ENCODE measurements at regions not wholly inside any gene's neighbourhood (a gene's known extent, or its start where the extent isn't known, plus 50 kb on each side); places are given as distances from the start of the nearest gene placed in this dataset.

DNA sequence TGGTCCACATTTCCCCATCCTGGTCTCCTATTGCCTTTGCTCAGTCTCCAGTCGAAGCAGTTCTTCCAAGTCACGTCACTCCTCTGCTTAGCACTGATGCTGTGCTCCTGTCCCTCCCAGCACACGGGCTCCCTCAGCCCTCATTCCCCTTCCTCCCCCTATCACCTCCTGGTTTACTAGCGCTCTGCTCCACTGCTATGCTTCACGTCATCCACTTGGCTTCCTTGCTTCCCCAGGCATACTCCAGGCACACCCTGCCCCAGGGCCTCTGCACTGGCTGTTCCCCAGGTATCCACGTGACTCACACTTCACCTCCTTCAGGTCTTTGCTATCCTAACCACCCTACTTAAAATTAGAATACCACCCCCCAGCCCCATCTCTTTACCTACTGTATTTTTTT is 269.3 kb downstream of the GLI2 start:
- no peak for DNase-seq

DNA sequence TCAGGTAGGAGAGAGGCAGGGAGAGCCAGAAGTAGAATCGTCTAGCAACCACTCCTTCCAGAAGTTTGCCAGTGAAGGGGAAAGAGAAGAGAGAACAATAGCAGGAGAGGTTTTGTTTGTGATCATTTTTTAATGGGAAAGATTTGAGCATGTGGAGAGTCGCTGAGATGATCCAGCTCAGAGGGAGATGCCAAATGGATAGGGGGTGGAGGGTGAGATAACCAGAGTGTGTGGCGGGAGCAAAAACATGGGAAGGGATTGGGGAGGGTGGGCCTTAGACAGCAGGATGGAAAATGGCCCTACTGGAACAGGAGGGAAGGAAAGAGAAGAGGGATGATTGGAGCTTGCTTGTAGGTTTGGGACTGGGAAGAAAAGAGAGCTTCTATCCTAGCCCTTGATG is 269.8 kb downstream of the GLI2 start:
- DNase-seq = no peak

DNA sequence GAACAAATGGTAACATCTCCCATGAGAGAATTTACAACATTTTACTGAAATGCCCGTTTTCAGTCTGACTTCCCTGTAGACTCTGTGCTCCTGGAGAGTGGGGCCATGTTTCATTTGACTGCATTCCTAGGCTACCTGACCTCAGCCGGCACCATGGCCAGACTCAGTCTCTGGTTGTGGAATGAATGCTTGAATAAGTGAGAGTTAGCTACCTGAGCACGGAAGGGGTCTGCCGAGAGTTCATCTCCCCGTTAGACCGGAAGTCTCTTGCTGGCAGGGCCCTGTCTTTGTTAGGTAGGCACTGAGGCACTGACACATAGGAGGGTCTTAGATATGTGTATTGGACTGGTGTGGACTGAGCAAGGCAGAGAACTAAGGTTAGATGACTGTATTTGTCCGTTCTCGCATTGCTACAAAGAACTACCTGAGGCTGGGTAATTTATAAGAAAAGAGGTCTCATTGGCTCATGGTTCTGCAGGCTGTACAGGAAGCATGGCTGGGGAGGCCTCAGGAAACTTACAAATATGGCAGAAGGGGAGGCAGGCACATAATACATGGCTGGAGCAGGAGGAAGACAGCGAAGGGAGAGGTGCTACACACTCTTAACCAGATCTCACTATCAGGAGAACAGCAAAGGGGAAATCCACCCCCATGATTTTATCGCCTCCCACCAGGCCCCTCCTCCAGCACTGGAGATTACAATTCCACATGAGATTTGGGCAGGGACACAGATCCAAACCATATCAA is 271.2 kb downstream of the GLI2 start:
- DNase-seq = no peak

DNA sequence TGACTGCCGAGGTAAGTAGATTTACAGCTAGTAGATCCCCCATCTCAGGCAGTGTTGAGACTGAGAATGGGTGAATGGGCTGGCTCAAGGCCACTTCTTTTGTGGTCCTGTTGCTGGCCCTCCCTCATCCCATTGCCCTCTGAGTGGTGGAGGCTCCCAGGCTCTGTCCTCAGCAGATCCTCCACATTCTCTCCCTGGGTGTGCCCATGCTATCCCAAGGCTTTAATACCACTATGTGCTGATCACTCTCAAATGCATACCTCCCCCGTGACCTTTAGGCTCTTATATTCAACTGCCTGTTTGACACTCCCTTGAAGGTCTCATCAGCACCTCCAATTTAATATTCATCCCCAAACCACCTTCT is 271.8 kb downstream of the GLI2 start:
- DNase-seq = no peak

DNA sequence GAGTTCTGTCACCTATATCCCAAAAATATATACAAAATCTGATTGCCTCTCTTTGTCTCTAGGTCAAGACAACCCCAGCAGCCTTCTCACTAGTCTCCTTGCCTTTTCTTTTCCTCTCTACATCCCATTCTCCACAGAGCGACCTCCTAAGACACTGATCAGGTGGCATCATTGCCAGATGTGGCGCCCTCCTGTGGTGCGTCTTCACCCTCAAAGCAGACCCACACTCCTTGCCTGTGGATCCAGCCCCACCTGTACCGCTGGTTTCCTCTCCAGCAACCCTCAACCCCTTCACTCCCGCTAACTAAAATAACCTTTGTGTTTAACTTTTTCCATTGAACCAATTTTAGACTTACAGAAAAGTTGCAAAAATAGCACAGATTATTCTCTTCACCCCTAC is 273.3 kb downstream of the GLI2 start:
- no peak for DNase-seq

DNA sequence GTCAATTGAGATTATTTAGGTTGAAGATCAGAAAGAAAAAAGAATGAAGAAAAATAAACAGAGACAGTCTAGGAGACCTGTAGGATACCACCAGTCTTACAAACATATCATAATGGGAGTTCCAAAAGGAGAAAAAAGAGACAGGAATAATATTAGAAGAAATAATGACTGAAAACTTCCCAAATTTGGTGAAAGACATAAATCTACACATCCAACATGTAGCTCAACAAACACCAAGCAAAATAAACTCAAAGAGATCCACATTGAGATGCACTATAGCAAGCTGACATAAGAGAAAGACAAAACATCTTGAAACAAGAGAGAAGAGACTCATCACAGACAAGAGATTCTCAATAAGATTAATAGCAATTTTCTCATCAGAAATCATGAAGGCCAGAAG is 274.0 kb downstream of the TFCP2L1 start:
- DNase-seq = no peak

DNA sequence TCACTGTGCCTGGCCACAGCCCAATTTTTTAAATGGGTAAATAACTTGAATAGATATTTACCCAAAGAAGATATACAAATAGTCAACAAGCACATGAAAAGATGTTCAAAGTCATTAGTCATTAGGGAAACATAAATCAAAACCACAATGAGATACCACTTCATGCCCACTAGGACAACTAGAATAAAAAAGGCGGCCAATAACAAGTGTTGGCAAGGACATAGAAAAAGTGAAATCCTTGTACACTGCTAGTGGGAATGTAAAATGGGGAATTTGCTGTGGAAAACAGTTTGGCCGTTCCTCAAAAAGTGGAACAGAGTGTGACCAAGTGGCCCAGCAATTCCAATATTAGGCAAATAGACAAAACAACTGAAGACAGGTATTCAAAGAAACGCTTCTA is 270.1 kb downstream of the TFCP2L1 start:
- no peak for DNase-seq

DNA sequence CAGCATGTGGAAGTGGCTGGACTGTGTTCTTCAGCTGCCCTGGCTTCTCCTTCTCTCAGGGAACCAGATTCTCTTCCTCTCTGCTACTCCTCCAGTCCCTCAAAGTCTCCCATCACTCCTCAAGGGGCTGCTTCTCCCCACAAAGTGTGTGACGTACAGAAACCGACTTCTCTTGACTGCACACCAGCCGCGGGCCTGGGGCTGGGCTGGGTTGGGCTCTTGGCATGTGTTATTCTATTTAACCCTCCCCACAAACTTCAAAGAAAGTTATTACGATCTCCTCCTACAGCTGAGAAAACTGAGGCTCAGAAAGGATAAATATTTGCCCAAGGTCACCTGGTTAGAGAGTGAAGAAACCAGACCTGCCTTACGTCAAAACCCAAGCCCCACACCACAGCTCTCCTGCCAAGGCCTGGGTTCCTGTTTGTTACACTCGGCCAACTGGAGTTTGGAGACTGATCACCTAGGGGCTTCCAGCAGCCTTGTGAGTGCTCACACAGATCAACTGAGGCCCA is 269.0 kb downstream of the TFCP2L1 start:
- no peak for DNase-seq

DNA sequence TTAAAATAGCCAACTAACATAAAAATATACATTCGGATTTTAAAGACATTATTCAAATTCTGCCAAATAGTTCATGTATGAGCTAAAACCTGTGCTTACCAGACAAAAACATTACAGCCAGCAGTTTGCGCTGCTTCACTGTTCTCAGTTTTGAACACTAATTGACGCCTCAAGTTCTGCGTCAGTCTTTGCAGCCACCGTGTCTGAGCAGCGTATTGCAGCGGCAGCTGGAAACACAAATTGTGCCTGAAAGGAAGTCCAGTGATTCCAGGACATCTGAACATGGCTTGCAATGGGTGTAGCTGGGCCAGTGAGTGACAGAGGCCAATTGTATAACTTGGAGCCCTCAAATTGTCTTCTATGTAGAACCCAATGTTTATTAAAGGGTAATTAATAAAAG is 267.6 kb downstream of the TFCP2L1 start:
- no peak for DNase-seq

DNA sequence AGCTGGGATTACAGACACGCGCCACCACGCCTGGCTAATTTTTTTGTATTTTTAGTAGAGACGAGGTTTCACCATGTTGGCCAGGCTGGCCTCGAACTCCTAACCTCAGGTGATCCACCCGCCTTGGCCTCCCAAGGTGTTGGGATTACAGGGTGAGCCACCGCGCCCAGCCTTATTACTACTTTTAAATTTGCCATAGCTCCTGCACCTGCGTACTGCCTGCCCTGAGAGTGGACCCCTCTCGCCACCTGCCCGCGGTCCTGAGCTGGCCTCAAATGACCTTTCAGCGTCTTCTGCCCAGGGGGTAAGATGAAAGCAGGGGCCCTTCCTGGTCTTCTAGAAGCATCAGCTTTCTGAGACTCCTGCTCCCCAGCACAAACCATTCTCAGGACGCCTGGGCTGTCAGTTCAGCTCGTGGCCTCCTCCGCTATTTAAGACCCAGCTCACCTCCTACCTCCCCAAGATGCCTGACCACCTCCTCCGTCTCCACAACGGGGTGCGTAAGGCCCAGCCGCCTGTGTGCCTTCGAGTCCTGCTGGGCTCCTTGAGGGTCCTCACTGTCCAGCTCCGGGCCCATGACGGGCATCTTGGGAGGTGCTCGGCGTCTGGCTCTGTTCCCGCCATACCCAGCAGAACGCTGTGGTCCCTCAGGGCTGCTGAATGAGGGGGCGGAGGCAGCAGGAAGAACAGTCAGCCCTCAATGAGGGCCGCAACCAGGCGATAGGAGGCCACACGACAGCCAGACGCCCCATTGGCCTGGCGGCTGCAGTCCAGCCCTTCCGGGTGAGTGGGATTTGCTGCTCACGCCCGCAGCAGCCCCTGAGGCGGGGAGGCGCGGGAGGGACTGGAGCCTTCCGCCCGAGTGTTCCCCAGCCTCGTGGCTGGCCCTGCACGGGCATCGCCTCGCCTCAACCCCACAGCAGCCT is 266.6 kb downstream of the TFCP2L1 start:
- no peak for DNase-seq

DNA sequence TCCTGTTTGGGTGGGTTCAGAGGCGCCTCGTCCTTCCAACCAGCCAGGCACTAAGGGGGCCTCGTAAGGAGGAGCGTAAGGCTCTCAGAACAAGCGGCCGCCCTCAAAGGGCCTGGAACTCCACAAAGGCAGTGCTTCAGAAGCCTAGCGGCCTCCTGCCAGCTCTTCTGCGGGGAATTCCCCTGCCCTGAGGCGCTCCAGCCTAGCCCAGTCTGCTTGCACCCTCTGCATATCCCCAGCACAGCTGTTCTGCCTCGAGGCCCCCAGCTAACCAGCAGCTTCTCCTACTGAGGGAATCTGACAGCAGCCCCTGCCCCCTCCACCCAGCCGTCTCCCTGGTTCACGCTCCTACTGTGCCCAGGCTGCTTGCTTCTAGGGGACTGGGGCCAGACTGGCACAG is 265.9 kb downstream of the TFCP2L1 start:
- DNase-seq = no peak

DNA sequence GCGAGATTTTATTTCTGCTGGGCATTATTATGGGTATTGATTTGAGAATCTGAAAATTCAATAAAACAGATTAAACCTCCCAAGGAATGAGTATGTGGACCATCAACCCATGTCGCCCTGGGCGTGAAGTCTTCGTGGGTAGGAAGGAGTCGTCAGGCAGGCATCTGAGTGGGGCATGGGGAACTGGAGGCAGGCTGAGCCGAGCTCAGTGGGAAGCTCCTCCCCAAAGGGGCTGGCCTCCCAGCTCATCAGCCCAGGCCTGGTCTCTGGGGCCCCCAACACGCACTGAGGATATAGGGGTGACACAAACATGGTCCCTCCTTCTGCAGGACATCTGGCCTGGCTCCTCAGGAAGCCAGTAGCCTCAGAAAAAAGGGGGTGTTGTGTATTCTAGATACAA is 265.2 kb downstream of the TFCP2L1 start:
- no peak for DNase-seq

DNA sequence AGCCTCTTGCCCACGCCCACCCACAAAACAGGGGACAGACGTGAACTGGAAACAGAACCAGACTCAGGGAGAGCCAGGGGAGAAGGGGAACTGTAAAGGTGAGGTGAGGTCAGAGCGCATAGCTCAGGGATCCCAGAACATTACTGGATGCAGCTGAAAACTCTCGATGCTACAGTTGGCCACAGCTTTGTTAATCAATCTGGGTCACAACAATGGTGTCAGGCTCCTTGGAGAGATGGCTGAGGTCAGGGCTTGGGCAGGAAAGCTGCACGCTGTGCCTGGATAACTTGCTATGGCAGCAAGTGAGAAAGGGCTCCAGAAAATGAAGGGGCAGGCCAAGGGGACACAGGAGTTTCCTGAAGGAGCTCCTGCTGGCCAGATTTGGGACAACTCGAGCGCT is 263.3 kb downstream of the TFCP2L1 start:
- no peak for DNase-seq

DNA sequence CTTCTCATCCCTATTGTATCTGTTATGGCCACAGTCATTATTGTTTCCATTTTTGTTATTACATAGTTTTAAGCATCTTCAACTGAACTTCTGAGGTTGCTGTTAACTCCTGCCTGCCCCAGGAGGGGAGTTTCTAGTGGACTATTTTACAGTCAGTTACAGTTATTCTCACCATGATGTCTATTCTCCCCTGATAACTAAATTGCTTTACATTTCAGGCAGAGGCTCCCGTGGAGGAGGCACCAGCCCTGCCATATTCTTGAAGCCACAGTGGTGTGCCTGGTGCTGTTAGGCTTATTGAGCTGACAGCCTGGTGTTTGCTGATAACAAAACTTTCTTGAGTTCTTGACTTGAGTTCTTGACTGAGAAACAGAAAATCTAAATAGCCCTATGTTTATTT is 256.4 kb downstream of the TFCP2L1 start:
- DNase-seq = no peak

DNA sequence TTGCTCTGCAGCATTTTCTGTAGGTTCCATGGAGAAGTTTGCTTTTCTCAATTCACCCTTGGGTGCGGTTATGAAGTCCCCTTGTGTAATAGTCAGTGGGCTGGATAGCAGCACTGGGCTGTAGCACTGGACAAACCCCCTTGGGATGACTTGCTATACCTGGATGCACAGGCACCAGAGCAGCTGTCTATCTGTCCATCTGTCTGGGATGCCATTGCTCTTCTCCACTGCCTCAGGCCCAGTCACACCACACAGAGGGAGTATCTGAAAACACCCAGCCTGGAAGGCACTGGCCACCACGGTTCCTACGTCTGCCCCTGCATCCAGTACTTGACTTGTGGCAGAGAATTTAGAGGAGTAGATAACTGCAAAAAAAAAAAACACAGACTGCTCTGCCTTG is 254.5 kb downstream of the TFCP2L1 start:
- DNase-seq = no peak

DNA sequence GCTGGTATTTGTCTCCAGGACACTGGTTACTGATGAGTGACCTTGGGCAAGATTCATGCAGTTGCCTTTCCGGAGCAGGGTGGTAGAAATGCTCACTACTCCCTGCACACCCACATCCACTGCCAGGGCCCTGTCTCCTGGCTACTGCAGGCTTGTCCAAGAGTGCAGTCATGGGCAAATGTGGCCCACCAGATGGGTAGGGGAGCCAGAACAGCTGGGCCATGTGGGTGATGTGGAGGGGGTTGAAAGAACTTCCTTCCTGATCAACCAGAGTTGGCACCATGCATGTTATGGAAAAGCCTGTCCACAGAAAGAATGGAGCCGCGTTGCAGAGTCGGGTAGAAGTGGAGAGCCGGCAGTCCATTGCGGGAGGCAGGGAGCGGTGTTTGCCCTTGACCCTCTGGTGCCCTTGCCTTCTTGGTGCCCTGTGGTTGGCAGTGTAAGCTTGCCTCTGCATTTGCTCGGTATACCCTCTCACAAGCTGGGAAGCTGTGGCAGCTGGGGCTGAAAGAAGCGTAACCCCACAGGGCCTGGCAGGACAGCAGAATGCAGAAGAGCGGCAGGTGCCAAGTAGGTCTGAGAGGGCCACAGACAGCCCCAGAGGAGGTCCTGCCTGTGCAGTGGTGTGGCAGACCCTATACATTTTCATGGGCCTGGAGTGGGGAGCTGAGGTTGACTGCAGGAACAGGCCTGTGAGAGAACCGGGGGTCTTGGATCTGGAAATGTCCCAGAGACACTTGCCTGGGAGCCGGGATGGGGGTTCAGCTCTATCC is 253.2 kb downstream of the TFCP2L1 start:
- DNase-seq = no peak

DNA sequence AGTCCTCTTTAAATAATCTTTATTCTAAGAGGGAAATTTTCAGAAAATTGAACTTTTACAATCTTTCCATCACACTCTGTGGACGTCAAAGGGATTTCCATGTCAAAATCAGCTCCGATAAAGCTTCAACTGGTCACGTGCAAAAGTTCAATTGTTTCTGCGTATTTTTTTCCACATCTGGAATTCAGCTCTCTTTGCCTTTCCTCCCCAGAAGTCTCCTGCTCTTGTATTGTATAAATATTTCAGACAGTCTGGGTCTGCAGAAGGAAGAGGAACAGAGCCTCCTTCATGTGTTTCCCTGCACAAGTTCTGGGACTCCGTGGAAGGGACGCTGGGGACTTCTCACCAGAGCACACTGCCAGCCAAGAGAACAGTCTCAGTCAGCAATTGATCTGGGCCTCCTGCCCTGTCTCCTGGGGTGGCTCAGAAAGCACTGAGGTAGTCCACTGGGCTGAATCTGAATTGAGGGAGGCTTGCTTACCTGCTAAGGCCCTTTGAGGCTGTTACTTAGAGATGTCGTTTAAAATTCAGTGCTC is 251.5 kb downstream of the TFCP2L1 start:
- DNase-seq = no peak

DNA sequence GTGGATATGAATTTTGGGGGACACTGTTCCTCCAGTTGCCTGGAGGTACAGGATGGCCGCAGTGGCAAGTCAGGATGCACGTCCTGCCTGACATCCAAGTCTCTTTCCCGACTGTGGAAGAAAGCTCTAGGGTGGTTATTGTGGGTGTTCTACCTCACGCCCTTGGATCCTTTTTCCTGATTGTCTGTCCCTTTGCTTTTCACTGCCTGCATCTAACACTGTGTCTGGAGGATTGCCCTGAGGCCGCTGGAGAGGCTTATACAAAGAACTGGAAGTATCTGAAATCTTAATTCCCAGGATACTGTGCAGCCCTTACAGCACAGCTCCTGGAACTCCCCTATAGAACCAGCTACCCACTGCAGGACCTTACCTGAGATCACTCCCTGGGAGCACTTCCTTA is 250.5 kb downstream of the TFCP2L1 start:
- DNase-seq = no peak

DNA sequence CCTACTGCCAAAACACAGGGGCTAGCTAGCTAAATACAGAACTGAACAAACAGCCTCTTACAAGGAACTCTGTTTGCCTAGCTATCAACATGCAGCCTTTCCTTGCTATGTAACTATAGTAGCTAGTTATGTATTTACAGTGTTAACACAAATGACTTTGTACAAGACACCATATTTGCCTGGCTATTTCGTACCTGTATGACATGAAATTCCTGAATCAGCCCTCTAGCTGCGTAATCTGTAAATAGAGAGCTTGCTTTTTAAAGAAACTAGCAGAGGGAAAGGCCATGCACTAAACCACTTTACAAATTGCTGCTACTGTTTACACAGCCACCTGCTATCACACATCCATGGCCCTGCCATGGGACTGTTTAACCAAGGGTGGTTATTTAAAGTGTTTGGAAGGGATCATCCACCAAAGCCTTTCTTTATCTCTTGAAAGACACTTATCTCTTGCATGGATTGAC is 248.7 kb downstream of the TFCP2L1 start:
- DNase-seq = no peak

DNA sequence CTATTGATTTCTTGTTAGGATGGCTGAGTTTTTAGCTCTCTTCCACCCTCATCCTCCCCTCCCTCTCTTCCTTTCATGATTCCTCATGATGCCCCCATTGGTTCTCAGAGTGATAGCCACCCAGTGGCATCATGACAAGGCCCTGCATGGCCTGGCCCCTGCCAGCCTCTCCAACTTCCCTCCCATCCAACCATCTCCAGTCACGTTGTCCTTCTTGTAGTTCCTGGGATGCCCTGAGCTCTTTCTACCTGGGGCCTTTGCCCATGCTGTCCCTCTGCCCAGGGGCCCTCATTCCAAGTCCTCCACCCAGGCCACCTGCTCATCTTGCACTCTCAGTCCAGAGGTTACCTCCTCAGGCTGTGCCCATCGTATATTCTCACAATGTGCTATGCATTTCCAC is 247.5 kb downstream of the TFCP2L1 start:
- DNase-seq = no peak

DNA sequence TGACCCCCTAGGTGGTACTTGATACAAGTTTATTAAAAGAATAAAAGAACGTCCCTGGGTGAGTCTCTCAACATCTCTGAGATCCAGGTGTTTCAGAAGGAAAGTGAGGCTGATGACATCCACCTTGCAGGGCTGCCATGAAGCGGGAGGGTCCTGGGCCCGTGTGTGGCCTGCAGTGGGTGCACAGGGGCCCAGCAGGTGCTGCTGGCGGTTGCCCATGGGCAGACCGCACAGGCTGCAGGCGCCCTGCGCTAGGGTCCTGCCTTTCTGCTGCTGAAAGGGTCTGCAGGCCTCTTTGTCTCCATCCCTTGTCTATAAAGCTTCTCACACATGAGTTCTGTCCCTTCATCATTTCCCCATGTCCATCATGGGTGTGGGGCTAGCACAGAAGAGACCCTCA is 247.0 kb downstream of the TFCP2L1 start:
- no peak for DNase-seq

DNA sequence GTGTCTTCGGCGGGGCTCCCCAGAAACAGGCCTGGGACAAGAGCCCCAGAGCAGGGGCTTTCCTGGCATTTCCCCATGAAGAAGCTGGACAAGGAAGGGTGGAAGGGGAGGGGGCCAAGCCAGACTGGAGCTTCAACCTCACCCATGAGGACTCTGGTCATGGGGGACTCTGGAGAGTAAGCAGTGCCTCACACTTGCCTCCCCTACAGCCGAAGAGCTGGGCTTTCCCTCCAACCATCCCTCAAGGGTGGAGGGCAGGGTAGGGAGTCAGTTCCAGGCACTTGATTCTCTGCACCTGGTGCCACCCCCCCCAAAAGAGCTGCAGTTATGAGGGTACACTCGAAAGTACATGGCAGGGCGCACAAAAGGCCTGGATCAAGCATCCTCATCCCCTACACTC is 246.6 kb downstream of the TFCP2L1 start:
- DNase-seq = no peak

Measured in activated naive CD4-positive, alpha-beta T cell treated with Interleukin-2 at 50 U/mL for 16 hours (primary cell).